ENCODE measurements at regions not wholly inside any gene's neighbourhood (a gene's known extent, or its start where the extent isn't known, plus 50 kb on each side); places are given as distances from the start of the nearest gene placed in this dataset.
"Not testable (repeated sequence)": the region's sequence is repeated elsewhere in the genome, so short reads cannot be mapped to it uniquely, and the experiment has no call there.

DNA sequence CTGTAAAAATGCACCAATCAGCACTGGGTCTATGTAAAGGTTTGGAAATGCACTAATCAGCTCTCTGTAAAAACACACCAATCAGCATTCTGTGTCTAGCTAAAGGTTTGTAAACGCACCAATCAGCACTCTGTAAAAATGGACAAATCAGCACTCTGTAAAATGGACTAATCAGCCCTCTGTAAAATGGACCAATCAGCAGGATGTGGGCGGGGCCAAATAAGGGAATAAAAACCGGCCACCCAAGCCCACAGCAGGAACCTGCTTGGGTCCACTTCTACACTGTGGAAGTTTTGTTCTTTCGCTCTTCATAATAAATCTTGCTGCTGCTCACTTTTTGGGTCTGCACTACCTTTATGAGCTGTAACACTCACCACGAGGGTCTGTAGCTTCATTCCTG, 101.0 kb downstream of the SMC2 start:
- H3F3A ChIP-seq (ENCODE audit: insufficient read depth, low read depth); BruUV-seq (replicated peaks); H3K27me3 ChIP-seq (ENCODE audit: insufficient read depth, low read depth); H3K36me3 ChIP-seq (ENCODE audit: low read depth); POLR2A ChIA-PET (ENCODE audit: unreplicated experiment); H3K9me2 ChIP-seq (ENCODE audit: insufficient read depth); H4K20me1 ChIP-seq (ENCODE audit: insufficient read depth); intact Hi-C loops (cut with micrococcal nuclease; ENCODE audit: unreplicated experiment); H3K9me3 ChIP-seq (ENCODE audit: insufficient read depth, low read depth); CTCF ChIA-PET; H3K4me3 ChIP-seq; H3K4me1 ChIP-seq (replicated peaks; ENCODE audit: insufficient read depth); H3K79me2 ChIP-seq (ENCODE audit: low read depth); H3K27ac ChIP-seq; H2AFZ ChIP-seq; DNase-seq; H3K4me2 ChIP-seq: not testable (repeated sequence)

- no peaks in the 10 kb centered on the region for H3K79me2 ChIP-seq (ENCODE audit: low read depth)
- H3K9me3 ChIP-seq (ENCODE audit: insufficient read depth, low read depth): no peaks in the 10 kb centered on the region
- no TSS peak for BruUV-seq (replicated peaks)
- no peaks in the 10 kb centered on the region; the same call in 1 of the 2 replicates for H3K9me2 ChIP-seq (ENCODE audit: insufficient read depth)
- no peaks in the 10 kb centered on the region for H4K20me1 ChIP-seq (ENCODE audit: insufficient read depth)
- DNase-seq: no peak
- intact Hi-C loops (cut with micrococcal nuclease; ENCODE audit: unreplicated experiment): no loop called here
- H3K4me1 ChIP-seq (replicated peaks; ENCODE audit: insufficient read depth): no peaks in the 10 kb centered on the region
- TF ChIP-seq, protein P1, sequence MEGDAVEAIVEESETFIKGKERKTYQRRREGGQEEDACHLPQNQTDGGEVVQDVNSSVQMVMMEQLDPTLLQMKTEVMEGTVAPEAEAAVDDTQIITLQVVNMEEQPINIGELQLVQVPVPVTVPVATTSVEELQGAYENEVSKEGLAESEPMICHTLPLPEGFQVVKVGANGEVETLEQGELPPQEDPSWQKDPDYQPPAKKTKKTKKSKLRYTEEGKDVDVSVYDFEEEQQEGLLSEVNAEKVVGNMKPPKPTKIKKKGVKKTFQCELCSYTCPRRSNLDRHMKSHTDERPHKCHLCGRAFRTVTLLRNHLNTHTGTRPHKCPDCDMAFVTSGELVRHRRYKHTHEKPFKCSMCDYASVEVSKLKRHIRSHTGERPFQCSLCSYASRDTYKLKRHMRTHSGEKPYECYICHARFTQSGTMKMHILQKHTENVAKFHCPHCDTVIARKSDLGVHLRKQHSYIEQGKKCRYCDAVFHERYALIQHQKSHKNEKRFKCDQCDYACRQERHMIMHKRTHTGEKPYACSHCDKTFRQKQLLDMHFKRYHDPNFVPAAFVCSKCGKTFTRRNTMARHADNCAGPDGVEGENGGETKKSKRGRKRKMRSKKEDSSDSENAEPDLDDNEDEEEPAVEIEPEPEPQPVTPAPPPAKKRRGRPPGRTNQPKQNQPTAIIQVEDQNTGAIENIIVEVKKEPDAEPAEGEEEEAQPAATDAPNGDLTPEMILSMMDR (conservative IDR thresholded peaks at IDR 0.05): no peak
- TF ChIP-seq EZH2 (IDR thresholded peaks at IDR 0.05; ENCODE audit: low read depth): no peak
- ChIA-PET CTCF (no interaction called here), POLR2A (ENCODE audit: unreplicated experiment) (no interaction called here)
- no peaks in the 10 kb centered on the region for H3K27me3 ChIP-seq (ENCODE audit: insufficient read depth, low read depth)
- no peak overlapping the region for H2AFZ ChIP-seq
- H3K4me3 ChIP-seq: no peak overlapping the region
- H3F3A ChIP-seq (ENCODE audit: insufficient read depth, low read depth): no peaks in the 10 kb centered on the region
- no peaks in the 10 kb centered on the region for H3K36me3 ChIP-seq (ENCODE audit: low read depth)
- no peak overlapping the region for H3K27ac ChIP-seq
- no peak overlapping the region for H3K4me2 ChIP-seq
These were observed 106.4 kb downstream of the SMC2 start for GRCh38 chr9:104200456-104200994.

DNA sequence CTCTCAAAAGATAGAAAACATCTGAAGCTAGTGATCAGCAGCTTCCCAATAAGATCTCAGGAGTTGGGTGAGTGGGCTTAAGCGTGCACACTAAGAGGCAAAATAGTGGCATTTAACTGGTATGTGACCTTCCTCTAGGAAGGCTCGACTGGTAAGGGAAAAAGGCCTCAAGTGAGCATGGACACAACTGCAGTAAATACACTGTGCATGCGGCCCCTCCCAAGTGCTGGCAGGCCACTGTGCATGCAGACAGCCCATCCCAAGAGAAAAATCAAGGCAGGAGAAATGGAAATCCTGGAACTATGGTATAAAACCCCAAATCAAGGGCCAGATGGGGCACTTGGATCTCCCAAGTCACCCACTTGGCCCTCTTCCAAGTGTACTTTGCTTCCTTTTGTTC, 112.7 kb downstream of the SMC2 start:
- intact Hi-C loops (cut with micrococcal nuclease; ENCODE audit: unreplicated experiment): no loop called here

More for the DNA sequence above, 112.7 kb downstream of the SMC2 start:
- Histone ChIP-seq H4K20me1 (ENCODE audit: insufficient read depth) (no peaks in the 10 kb centered on the region), H3K4me3 (no peak overlapping the region), H3K4me2 (no peak overlapping the region), H3K36me3 (ENCODE audit: low read depth) (no peaks in the 10 kb centered on the region), H3K27ac (no peak overlapping the region), H3F3A (ENCODE audit: insufficient read depth, low read depth) (no peaks in the 10 kb centered on the region), H3K9me3 (ENCODE audit: insufficient read depth, low read depth) (no peaks in the 10 kb centered on the region), H3K27me3 (ENCODE audit: insufficient read depth, low read depth) (no peaks in the 10 kb centered on the region), H3K79me2 (ENCODE audit: low read depth) (no peaks in the 10 kb centered on the region), H3K9me2 (ENCODE audit: insufficient read depth) (no peaks in the 10 kb centered on the region), H3K4me1 (replicated peaks; ENCODE audit: insufficient read depth) (no peaks in the 10 kb centered on the region), H2AFZ (no peak overlapping the region)
- TF ChIP-seq, protein P1 (conservative IDR thresholded peaks at IDR 0.05): no peak
- no peak for TF ChIP-seq EZH2 (IDR thresholded peaks at IDR 0.05; ENCODE audit: low read depth)
- BruUV-seq (replicated peaks): no TSS peak
- CTCF ChIA-PET: no interaction called here
- POLR2A ChIA-PET (ENCODE audit: unreplicated experiment): no interaction called here
- no peak for DNase-seq

All from PC-9 (cell line).